HG03045 (cell line): ENCODE measurements at regions not wholly inside any gene's neighbourhood (a gene's known extent, or its start where the extent isn't known, plus 50 kb on each side); places are given as distances from the start of the nearest gene placed in this dataset.
"Not testable (repeated sequence)": the region's sequence is repeated elsewhere in the genome, so short reads cannot be mapped to it uniquely, and the experiment has no call there.

ENCODE experiments used
- ATAC-seq: cut with Tn5 transposase; IDR thresholded peaks from one replicate; pipeline ENCODE4 v1.9.1; 2021; ENCODE audit warnings: mild to moderate bottlenecking, moderate library complexity; ENCODE audit not compliant: unreplicated experiment

DNA sequence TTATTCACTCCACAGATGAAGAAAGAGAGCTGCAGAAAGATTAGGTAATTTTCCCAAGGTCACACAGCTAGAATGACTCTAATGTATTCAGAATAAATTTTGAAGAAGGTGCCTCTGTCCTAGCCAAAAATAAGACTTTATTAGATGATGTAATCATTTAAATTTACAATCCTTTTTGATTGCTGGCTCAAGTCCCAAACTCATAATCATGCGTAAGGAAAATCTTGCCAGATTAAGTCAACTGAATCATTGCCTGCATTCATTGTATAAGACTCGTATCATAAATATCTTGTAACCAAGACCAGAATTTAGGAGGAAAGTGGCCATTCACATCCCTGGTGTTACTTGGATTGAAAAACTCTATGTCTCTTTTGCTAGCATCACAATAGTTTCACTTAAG lies 53.1 kb upstream of the STK39 start:
- no peak for ATAC-seq

DNA sequence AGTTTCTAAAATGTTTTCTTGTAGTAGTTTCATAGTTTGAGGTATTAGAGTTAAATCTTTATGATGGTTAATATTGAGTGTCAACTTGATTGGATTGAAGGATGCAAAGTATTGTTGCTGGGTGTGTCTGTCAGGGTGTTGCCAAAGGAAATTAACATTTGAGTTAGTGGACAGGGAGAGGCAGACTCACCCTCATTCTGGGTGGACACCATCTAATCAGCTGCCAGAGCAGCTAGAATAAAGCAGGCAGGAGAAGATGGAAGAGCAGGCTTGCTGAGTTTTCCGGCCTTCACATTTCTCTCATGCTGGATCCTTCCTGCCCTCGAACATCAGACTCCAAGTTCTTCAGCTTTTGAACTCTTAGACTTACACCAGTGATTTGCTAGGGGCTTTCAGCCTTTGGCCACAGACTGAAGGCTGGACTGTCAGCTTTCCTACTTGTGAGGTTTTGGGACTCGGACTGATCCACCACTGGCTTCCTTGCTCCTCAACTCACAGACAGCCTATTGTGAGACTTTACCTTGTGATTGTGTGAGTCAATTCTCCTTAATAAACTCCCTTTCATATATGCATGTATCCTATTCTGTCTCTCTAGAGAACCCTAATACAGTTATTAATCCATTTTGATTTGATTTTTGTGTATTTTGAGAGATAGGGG lies 56.8 kb upstream of the STK39 start:
- no peak for ATAC-seq

DNA sequence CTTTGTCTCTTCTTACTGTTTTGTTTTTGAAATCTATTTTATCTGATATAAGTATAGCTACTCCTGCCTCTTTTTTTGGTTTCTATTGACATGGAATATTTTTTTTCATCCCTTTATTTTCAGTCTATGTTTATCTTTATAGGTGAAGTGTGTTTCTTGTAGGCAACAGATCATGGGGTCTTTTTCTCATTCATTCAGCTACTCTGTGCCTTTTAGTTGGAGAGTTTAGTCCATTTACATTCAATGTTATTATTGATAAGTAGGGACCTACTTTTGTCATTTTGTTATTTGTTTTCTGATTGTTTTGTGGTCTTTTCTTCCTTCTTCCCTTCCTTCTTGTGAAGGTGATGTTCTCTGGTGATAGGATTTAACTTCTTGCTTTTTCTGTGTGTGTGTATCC lies 60.0 kb upstream of the STK39 start:
- no peak for ATAC-seq

DNA sequence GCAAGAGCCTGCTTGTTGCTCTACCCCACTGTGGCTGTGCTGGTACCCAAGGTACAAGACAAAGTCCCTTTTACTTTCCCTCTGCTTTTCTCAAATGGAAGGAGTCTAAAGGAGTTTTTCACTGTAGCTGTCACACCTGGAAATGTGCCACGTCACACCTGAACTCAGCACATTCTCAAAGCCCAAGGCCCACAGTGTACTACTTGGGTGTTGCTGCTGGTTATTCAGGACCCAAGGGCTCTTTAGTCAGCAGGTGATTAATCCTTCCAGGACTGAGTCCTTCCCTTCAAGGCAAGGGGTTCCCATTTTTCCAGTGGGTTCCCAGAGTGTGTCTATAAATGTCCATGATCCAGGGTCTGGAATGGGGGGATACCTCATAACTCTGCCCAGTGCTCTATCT lies 63.2 kb upstream of the STK39 start:
- ATAC-seq, result no peak

DNA sequence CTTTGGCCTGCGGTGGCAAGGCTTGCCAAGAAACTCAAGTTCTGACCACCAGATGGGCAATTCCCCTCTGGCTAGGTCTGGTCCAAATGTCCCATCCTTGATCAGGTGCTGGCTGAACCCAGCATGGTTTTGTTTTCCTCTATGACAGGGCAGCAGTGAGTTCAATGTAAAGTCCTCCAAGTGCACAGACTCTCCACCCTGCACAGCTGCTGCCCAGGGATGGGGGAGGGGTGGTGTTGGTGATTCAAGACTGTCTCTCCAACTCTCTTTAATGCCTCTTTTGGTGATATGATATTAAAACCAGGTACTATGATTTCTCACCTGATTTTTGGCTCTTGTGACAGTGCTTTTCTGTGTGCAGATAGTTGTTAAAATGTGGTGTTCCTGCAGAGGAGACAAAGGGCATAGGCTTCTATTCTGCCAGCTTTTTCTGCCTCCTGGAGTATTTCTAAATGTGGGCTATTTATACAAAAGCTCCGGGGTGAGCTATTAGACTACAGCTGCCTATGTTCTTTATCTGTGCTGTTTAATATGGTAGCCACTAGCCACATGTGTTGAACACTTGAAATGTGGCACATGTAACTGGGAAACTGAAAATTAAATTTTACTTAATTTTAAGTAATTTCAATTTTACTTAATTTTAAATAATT lies 64.0 kb upstream of the STK39 start:
- ATAC-seq, result no peak

DNA sequence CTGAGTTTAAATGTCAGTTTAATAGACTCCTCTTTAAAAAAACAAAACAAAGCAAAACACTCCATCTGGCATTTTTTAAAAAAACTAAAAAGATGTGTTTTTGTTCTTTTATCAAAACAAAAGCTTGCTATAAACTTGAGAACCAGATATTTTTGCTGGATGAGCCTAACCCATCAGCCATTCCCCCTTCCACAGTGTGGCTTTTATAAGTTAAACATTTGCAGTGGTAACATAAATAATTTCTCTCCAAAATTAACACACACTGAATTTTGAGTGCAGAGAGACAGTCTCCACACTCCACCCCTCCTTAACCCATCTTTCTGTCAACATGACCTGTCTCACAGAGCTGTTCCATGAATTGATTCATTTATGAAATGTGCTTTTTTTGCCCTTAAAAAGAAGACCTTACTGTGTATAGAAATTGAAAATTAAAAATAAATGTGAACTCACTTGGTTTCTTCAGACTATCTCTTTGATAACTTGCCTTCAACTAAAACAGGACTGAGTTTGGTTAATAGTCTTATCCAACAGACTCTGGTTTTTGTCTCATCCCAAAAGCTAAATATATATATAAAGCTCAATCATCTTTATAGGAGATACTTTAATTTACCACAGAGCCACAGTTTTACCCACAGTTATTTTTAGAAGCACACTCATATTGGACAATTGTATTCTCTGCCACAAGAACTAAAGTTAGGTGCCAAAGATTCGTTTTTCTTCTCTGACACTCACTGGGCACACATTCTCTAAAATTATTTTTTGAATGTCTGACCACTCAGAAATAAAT lies 64.8 kb upstream of the STK39 start:
- ATAC-seq, result no peak

DNA sequence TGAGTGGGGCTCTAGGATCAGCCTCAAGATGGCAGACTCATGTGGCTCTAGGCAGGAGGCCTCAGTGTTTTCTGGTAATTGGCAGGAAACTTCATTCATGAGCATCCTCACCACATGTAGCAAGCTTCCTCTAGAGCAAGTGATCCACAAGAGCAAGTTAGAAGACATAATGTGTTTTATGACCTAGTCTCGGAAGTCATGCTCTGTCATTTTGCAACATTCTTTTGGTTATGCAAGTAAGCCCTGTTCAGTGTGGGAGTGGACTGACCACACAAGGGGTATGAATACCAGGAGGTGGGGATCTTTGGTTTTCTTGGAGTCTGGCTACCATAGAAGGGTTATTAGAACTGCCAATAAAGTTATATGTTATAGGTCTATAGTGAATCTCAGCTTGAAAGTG lies 66.8 kb upstream of the STK39 start:
- ATAC-seq, result no peak

DNA sequence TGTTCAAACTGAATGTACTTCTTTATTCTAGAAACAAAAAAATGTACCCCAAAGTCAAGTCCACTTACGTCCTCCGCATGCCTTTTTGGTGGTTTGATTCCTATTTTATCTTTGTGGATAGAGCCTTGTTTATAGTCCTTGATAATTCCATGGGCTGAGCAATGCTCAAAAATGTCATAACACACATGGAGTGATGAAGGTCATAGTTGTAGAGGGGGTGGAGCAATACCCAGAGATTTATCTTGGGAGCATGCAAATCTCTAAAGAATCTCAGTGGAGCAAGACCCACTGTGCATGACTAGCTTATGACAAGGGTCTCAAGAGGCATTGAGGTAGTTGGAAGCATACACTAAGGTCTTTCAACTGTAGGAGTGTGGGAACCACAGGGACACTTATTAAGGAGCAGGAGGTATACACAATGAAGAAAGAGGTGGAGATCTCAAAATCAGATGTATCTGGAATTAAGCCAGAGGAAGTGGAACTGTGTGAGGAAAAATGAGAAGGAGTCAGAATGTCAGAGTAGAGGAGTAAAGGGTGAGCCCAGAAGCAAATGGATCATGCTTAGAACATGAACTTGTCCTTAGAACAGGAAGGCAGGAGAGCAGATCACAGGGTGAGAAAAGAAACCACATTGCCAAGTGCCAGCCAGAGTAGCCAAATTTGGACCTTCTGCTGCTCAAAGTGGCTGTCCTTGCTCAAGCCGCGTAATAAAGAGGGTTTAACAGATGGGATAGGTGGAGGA lies 68.1 kb upstream of the STK39 start:
- ATAC-seq, result no peak

DNA sequence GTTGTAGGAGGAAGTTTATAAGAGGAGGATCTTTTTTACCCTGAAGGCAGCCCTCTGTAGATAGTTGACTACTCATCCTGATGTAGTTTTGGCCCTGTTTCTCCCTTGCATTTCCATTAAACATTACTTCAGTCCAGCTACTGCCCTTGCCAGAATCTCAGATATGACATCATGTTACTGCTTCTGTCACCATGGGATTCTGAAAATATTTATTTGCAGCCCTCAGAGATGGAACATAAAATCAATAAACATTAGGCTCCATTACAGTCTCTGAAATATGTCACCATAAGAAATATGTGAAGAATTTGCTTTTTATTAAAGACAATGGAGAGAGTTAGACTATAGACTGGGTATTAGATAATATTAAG lies 68.7 kb upstream of the STK39 start:
- no peak for ATAC-seq

DNA sequence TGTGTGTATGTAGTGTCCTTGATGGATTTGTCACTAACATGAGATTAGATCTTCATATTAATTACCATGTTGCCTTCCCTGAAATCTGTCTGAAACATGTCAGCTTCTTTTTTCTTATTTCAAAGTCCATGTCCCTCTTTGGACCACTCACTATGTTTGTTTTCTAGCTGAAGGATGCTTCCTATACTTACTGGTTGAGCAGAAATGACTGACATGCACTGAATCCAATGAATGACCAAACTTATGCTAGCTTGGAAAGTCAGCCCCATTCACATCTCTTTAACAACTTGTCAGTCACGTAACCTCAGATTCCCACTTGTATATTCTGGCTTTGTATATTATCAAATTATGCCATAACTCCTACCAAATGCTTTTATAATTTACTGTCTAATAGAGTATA lies 69.9 kb upstream of the STK39 start:
- no peak for ATAC-seq

DNA sequence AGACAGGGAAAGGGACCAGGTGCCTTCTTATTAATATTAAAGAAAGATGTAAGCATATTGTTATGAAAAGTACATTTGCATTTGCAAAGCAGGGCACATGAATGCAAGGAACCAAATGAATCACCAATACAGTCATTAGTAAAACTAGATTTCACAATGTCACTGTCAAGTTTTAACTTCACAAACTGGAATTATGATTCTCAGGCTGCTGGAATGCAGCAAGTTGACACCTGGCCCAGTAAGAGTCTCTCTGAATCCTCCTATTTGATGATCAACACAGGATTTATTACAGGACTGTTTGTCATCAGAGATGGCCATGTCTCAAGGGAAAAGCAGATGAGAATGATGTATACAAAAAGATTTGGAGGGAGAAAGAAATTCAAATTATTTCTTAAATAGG lies 72.9 kb upstream of the STK39 start:
- ATAC-seq, result no peak

DNA sequence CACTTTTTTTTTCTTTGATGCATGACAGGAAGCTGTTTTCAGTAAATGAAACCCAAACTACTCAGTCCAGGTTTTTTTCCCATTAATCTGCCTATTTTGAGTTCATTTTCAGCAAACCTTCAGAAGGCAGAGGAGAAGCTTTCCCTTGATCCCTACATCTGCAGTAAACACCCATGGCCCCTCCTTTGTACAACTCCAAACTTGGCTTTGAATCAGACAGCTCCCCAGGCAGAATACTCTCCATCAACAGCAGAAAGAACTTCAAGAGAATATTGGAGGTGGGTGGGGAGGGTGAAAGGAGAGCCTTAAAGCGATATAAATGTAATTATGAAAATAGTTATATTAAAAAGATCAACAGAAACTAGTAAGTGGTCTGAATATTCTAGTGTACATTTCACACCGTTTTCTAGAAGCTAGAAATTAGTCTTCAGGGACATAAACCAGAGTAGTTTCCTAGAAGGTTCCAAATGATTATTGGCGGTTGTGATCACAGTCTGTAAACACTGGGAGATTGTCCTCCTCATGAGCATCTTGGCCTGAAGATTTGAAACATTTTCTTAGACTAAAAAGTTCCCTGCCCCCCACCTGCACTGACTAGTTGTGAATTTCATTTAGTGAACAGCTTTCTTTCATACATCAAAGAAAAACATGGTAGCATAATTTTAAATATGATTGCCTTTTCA lies 75.1 kb upstream of the STK39 start:
- ATAC-seq, result no peak

DNA sequence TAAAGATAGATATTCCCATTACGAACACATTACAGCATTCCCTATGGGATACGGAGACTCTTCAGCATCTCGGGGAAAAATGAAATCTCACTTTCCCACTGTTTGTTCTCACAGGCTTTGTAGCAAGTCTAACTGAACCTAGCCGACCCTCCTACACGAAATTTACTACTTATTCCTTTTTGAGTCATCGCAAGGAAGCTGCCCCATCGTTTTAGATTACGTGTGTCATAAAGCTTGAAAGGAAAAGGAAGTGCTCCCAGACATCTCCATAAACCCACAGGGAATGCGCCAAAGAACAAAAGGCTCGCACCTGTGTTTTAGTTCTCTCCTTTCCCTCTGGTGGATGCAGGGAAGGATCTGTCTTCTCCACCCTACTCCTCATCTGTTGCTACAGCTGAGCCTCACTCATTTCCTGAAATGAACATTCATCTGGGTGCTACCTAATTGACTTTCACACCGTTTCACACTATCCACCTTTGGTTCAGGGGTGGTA lies 76.2 kb upstream of the STK39 start:
- no peak for ATAC-seq

DNA sequence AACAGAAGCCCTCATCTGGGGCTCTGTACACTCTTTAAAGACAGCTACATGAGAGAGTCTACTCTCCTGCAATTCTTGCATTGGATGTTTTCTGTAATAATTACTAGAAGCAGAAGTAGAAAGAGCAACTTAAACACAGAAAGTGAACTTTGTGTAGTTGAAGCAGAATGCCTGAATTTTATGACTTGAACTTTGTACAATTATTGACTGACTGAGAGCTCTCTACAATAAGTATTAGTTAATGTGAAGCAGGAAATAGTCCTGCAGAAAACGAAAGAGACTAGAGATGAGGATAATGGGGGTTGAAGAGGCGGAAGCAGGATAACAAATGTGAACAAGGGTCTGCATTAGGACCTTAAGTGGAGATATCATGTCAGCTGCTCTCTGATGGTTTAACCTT lies 79.2 kb upstream of the STK39 start:
- no peak for ATAC-seq

DNA sequence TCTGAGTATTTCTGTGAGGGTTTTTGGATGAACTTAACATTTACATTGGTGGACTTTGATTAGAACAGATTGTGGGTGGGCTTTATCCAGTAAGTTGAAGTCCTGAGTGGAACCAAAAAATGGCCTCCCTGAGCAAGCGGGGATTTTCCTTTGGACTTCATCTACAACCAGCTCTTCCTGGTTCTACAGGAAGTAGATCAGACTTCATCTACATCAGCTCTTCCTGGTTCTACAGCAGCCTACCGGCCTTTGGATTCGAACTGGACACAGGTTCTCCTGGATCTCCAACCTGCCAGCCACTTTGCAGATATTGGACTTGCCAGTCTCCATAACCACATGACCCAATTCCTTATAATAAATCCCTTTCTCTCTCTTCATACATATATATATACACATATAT lies 79.9 kb upstream of the STK39 start:
- ATAC-seq, result no peak

DNA sequence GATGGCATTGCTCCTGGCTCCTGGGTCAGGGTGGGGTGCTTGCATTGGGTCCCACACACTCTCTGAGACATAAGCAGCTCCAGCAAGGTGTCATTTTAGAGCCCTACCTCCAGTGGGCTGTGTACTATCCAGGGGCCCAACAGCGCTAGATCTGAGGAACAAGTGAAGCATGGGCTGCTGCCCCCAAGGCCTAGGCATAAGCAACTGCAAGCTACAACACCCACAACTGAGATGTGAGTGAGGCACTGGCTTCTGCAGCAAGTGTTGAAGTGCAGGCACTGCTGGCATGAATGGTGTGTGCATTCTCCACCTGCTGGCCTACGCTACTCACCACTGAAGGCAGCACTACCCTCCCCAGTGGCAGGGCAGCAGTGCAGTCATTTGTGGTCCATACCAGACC lies 81.0 kb upstream of the STK39 start:
- no peak for ATAC-seq

DNA sequence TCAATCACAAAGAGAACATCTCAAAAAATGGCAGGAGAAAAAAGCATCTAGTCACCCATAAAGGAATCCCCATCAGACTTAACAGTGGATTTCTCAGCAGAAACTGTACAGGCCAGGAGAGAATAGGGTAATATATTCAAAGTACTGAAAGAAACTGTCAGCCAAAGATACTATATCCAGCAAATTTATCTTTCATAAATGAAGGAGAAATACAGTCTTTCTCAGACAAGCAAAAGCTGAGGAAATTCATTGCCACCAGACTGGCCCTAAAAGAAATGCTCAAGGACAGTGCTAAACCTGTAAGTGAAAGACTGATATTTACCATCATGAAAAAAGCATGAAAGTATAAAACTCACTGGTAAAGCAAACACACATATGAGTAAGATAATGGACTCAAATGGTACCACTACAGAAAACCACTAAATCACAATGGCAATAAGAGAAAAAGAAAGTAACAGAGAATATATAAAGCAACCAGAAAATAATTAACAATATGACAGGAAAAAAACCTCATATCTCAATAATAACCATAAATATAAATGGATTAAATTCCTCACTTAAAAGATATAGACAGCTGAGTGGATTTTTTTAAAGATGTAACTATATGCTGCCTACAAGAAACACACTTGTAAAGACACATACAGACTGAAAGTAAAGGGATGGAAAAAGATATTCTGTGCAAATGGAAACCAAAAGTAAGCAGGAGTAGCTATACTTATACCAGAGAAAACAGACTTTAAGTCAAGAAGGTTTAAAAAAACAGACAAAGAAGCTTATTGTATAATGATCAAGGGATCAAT lies 83.4 kb upstream of the STK39 start:
- ATAC-seq, result no peak

DNA sequence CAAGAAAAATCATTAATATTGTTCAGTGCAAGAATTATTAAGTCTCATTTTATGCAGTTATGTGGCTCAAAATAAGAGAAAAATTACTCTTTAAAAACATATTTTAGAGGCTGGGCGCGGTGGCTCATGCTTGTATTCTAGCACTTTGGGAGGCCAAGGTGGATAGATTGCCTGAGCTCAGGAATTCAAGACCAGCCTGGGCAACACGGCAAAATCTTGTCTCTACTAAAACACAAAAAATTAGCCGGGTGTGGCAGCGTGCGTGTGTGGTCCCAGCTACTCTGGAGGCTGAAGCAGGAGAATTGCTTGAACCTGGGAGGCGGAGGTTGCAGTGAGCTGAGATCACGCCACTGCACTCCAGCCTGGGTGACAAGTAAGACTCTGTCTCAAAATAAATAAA lies 87.9 kb upstream of the STK39 start:
- ATAC-seq, result not testable (repeated sequence)

DNA sequence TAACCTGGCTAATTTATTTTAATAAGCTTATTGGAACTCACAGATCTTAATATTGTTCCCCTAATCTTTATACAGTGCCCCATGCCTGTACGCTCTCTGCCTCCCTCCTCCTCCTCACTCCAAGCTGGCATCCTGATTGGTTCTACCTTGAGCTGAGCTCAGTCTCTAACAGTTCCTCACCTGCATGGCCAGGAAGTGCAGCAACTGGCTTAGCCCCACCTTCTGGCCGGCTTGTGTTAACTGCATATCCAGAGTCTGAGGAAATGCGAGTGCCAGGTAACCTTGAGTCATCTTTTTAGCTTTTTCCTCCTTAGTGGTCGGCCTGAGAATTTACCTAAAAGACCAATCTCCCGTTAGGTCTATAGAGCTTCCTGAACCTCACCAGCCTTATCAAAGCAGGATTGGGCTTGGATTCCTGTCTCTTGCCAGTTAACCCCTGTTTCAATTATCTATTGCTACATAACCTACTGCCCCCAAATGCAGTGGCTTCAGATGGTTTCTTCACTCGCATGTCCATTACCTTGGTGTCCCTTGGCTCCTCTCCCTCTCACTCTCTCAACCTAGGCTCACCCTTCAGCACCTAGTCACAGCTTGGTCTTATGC lies 89.5 kb upstream of the STK39 start:
- no peak for ATAC-seq

DNA sequence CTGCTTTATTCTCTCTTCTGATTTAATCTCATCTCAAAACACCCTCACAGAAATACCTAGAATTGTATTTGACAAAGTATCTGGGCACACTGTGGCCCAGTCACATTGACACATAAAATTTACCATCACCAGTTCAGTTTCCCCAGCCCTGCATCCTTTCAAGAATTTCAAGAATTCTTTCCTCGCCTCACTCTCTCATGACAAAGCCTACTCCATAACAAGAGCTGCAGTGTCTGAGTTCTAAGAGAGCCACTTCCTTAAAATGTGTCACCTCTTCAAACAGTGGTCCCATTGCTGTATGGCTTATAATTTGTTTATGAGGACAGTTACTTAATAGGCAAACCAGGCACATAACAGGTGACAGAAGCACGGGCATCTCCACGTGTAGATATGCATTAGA lies 90.9 kb upstream of the STK39 start:
- no peak for ATAC-seq
